ENCODE measurements at regions not wholly inside any gene's neighbourhood (a gene's known extent, or its start where the extent isn't known, plus 50 kb on each side); places are given as distances from the start of the nearest gene placed in this dataset.

DNA sequence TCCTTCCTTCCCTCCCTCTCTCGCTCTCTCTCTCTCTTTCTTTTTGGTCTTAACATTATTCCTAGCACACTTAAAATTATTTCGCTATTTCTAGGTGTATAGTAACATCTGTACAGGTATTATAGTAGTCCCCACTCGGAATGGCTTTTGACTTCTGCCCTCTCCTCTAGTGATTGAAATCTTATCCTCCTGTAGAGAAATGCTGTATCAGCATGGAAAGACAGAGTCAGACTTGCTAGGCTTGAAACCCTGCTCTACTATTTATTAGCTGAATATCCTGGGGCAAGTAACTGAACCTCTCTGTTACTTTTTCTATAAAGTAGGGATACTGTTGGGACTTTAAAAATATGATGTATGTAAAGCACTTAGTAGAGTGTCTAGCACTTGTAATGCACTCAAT, 681.9 kb upstream of the C9orf72 start (continued):
- no peak for TF ChIP-seq ZNF16 (tag by site-specific recombination; IDR thresholded peaks at IDR 0.05; ENCODE audit: low read depth)
- TF ChIP-seq, protein P1, sequence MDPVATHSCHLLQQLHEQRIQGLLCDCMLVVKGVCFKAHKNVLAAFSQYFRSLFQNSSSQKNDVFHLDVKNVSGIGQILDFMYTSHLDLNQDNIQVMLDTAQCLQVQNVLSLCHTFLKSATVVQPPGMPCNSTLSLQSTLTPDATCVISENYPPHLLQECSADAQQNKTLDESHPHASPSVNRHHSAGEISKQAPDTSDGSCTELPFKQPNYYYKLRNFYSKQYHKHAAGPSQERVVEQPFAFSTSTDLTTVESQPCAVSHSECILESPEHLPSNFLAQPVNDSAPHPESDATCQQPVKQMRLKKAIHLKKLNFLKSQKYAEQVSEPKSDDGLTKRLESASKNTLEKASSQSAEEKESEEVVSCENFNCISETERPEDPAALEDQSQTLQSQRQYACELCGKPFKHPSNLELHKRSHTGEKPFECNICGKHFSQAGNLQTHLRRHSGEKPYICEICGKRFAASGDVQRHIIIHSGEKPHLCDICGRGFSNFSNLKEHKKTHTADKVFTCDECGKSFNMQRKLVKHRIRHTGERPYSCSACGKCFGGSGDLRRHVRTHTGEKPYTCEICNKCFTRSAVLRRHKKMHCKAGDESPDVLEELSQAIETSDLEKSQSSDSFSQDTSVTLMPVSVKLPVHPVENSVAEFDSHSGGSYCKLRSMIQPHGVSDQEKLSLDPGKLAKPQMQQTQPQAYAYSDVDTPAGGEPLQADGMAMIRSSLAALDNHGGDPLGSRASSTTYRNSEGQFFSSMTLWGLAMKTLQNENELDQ (tag by site-specific recombination; IDR thresholded peaks at IDR 0.05; ENCODE audit: low read depth) = no peak

DNA sequence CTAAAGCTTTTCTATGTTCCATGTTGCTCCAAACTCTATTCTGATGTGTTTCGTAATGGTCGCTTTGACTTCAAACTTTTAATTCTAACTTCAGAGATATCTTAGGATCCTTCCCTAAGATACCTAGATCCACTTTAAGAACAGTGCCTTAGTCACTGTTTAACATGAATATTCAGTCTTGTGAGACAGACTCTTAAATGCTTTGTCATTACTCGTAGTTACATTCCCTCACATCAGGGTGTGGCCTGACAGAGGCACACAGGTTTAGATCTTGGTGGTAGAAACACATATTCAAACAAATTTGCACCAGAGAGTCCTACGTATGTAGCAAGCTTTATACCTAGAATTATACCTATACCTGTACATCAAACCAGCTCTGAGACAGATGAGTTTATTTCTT, 687.0 kb upstream of the C9orf72 start:
- CTCF ChIA-PET = no interaction called here

More for the DNA sequence above, 687.0 kb upstream of the C9orf72 start:
- POLR2A ChIA-PET = interaction anchor here (0.6 kb wide), 1 partner anchor 10 kb away, joined by 5 read pairs; no protein-coding TSS in a partner anchor
- Histone ChIP-seq H3K9me3 (ENCODE audit: control insufficient read depth, insufficient read depth, low read depth, low read length) (no peaks in the 10 kb centered on the region), H3K4me1 (ENCODE audit: control insufficient read depth, insufficient read depth, low read length) (no peaks in the 10 kb centered on the region), H3K4me3 (ENCODE audit: low read depth, low read length) (no peak overlapping the region), H3K36me3 (ENCODE audit: control insufficient read depth in 2 of 2, insufficient read depth in 1 of 2, low read length in 2 of 2) (no peaks in the 10 kb centered on the region), H3K27ac (ENCODE audit: extremely low read depth, low read depth, low read length) (no peak overlapping the region)
- no peak for TF ChIP-seq ZNF549 (tag by site-specific recombination; IDR thresholded peaks at IDR 0.05)
- TF ChIP-seq, protein P2, sequence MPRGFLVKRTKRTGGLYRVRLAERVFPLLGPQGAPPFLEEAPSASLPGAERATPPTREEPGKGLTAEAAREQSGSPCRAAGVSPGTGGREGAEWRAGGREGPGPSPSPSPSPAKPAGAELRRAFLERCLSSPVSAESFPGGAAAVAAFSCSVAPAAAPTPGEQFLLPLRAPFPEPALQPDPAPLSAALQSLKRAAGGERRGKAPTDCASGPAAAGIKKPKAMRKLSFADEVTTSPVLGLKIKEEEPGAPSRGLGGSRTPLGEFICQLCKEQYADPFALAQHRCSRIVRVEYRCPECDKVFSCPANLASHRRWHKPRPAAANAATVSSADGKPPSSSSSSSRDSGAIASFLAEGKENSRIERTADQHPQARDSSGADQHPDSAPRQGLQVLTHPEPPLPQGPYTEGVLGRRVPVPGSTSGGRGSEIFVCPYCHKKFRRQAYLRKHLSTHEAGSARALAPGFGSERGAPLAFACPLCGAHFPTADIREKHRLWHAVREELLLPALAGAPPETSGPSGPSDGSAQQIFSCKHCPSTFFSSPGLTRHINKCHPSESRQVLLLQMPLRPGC (tag by site-specific recombination; IDR thresholded peaks at IDR 0.05) = no peak
- TF ChIP-seq, protein P3, sequence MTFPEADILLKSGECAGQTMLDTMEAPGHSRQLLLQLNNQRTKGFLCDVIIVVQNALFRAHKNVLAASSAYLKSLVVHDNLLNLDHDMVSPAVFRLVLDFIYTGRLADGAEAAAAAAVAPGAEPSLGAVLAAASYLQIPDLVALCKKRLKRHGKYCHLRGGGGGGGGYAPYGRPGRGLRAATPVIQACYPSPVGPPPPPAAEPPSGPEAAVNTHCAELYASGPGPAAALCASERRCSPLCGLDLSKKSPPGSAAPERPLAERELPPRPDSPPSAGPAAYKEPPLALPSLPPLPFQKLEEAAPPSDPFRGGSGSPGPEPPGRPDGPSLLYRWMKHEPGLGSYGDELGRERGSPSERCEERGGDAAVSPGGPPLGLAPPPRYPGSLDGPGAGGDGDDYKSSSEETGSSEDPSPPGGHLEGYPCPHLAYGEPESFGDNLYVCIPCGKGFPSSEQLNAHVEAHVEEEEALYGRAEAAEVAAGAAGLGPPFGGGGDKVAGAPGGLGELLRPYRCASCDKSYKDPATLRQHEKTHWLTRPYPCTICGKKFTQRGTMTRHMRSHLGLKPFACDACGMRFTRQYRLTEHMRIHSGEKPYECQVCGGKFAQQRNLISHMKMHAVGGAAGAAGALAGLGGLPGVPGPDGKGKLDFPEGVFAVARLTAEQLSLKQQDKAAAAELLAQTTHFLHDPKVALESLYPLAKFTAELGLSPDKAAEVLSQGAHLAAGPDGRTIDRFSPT (tag by site-specific recombination; IDR thresholded peaks at IDR 0.05) = no peak
- TF ChIP-seq ZNF174 (tag by site-specific recombination; IDR thresholded peaks at IDR 0.05) = no peak
- TF ChIP-seq, protein P4, sequence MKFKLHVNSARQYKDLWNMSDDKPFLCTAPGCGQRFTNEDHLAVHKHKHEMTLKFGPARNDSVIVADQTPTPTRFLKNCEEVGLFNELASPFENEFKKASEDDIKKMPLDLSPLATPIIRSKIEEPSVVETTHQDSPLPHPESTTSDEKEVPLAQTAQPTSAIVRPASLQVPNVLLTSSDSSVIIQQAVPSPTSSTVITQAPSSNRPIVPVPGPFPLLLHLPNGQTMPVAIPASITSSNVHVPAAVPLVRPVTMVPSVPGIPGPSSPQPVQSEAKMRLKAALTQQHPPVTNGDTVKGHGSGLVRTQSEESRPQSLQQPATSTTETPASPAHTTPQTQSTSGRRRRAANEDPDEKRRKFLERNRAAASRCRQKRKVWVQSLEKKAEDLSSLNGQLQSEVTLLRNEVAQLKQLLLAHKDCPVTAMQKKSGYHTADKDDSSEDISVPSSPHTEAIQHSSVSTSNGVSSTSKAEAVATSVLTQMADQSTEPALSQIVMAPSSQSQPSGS (tag by site-specific recombination; IDR thresholded peaks at IDR 0.05; ENCODE audit: low read depth) = no peak
- TF ChIP-seq, protein P5, sequence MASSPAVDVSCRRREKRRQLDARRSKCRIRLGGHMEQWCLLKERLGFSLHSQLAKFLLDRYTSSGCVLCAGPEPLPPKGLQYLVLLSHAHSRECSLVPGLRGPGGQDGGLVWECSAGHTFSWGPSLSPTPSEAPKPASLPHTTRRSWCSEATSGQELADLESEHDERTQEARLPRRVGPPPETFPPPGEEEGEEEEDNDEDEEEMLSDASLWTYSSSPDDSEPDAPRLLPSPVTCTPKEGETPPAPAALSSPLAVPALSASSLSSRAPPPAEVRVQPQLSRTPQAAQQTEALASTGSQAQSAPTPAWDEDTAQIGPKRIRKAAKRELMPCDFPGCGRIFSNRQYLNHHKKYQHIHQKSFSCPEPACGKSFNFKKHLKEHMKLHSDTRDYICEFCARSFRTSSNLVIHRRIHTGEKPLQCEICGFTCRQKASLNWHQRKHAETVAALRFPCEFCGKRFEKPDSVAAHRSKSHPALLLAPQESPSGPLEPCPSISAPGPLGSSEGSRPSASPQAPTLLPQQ (tag by site-specific recombination; IDR thresholded peaks at IDR 0.05) = no peak
- no peak for TF ChIP-seq ZNF501 (tag by site-specific recombination; IDR thresholded peaks at IDR 0.05)
- TF ChIP-seq FEZF1 (tag by site-specific recombination; IDR thresholded peaks at IDR 0.05) = no peak
- TF ChIP-seq, protein P6, sequence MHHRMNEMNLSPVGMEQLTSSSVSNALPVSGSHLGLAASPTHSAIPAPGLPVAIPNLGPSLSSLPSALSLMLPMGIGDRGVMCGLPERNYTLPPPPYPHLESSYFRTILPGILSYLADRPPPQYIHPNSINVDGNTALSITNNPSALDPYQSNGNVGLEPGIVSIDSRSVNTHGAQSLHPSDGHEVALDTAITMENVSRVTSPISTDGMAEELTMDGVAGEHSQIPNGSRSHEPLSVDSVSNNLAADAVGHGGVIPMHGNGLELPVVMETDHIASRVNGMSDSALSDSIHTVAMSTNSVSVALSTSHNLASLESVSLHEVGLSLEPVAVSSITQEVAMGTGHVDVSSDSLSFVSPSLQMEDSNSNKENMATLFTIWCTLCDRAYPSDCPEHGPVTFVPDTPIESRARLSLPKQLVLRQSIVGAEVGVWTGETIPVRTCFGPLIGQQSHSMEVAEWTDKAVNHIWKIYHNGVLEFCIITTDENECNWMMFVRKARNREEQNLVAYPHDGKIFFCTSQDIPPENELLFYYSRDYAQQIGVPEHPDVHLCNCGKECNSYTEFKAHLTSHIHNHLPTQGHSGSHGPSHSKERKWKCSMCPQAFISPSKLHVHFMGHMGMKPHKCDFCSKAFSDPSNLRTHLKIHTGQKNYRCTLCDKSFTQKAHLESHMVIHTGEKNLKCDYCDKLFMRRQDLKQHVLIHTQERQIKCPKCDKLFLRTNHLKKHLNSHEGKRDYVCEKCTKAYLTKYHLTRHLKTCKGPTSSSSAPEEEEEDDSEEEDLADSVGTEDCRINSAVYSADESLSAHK (tag by site-specific recombination; IDR thresholded peaks at IDR 0.05) = no peak
- TF ChIP-seq OVOL3 (tag by site-specific recombination; IDR thresholded peaks at IDR 0.05) = no peak
- TF ChIP-seq YY2 (tag by site-specific recombination; IDR thresholded peaks at IDR 0.05) = no peak
- no peak for TF ChIP-seq REPIN1 (tag by site-specific recombination; IDR thresholded peaks at IDR 0.05; ENCODE audit: low read depth)
- no peak for TF ChIP-seq SETDB1 (IDR thresholded peaks at IDR 0.05; ENCODE audit: insufficient read length, low read length)
- no peak for TF ChIP-seq ZNF433 (tag by site-specific recombination; IDR thresholded peaks at IDR 0.05; ENCODE audit: low read depth)
- no peak for TF ChIP-seq ZBTB17 (tag by site-specific recombination; IDR thresholded peaks at IDR 0.05)

All from HEK293 (cell line).